Astrocyte (in vitro differentiated cells and primary cell): ENCODE measurements at regions not wholly inside any gene's neighbourhood (a gene's known extent, or its start where the extent isn't known, plus 50 kb on each side); places are given as distances from the start of the nearest gene placed in this dataset.
"Not testable (repeated sequence)": the region's sequence is repeated elsewhere in the genome, so short reads cannot be mapped to it uniquely, and the experiment has no call there.

Experiments used
- DNase-seq: peaks from one replicate; pipeline ENCODE4 v3.0.0-alpha.2; 2010; ENCODE audit warnings: low read depth
- FAIRE-seq: peaks from 2 replicates; lab custom pipeline; 2011; peaks lifted over from hg19 to GRCh38; lab: Jason Lieb, UNC
- H2AFZ ChIP-seq: 2 replicates; pipeline ENCODE4 v1.6.0; 2012; ENCODE audit warnings: low read depth, low read length, inconsistent platforms
- H3K27ac ChIP-seq: 2 replicates; pipeline ENCODE4 v1.5.1; 2011; ENCODE audit warnings: low read depth, low read length, inconsistent platforms
- H3K27me3 ChIP-seq: 2 replicates; pipeline ENCODE4 v1.6.0; 2011; ENCODE audit warnings: low read length, inconsistent platforms; ENCODE audit not compliant: insufficient read depth
- H3K36me3 ChIP-seq: 2 replicates; pipeline ENCODE4 v1.5.1; 2011; ENCODE audit warnings: low read length, inconsistent platforms; ENCODE audit not compliant: insufficient read depth
- H3K4me1 ChIP-seq: 2 replicates; pipeline ENCODE4 v1.5.1; 2011; ENCODE audit warnings: low read length, inconsistent platforms; ENCODE audit not compliant: insufficient read depth
- H3K4me2 ChIP-seq: 2 replicates; pipeline ENCODE4 v1.6.0; 2012; ENCODE audit warnings: low read length, inconsistent platforms
- H3K4me3 ChIP-seq: 2 replicates; pipeline ENCODE4 v1.5.1; 2011; ENCODE audit warnings: low read depth, mild to moderate bottlenecking, low read length, inconsistent platforms; ENCODE audit not compliant: insufficient read depth
- H3K79me2 ChIP-seq: 2 replicates; pipeline ENCODE4 v1.6.0; 2012; ENCODE audit warnings: mild to moderate bottlenecking, low read length, inconsistent platforms; ENCODE audit not compliant: insufficient read depth
- H3K9ac ChIP-seq: 2 replicates; pipeline ENCODE4 v1.6.0; 2012; ENCODE audit warnings: mild to moderate bottlenecking, low read length, inconsistent platforms
- H3K9me3 ChIP-seq: 2 replicates; pipeline ENCODE4 v1.5.1; 2012; ENCODE audit warnings: low read depth, mild to moderate bottlenecking, low read length, inconsistent platforms; ENCODE audit not compliant: insufficient read depth
- H4K20me1 ChIP-seq: 2 replicates; pipeline ENCODE4 v1.6.0; 2012; ENCODE audit warnings: low read length, inconsistent platforms; ENCODE audit not compliant: insufficient read depth
- H3K27ac Mint-ChIP-seq: one replicate; pipeline ENCODE4 v1.8.0; 2021; ENCODE audit warnings: mild to moderate bottlenecking, mixed read lengths; ENCODE audit not compliant: unreplicated experiment
- H3K27me3 Mint-ChIP-seq: one replicate; pipeline ENCODE4 v1.8.0; 2021; ENCODE audit warnings: low read depth, mixed read lengths; ENCODE audit not compliant: unreplicated experiment
- H3K36me3 Mint-ChIP-seq: one replicate; pipeline ENCODE4 v1.8.0; 2021; ENCODE audit warnings: low read depth, mixed read lengths; ENCODE audit not compliant: unreplicated experiment
- H3K4me1 Mint-ChIP-seq: one replicate; pipeline ENCODE4 v1.8.0; 2021; ENCODE audit warnings: low read depth, mixed read lengths; ENCODE audit not compliant: unreplicated experiment
- H3K4me3 Mint-ChIP-seq: one replicate; pipeline ENCODE4 v1.8.0; 2021; ENCODE audit warnings: mild to moderate bottlenecking, moderate library complexity, mixed read lengths; ENCODE audit not compliant: unreplicated experiment
- H3K9me3 Mint-ChIP-seq: one replicate; pipeline ENCODE4 v1.8.0; 2021; ENCODE audit warnings: mild to moderate bottlenecking, mixed read lengths; ENCODE audit not compliant: unreplicated experiment
- EZH2 ChIP-seq: IDR thresholded peaks from 2 replicates; pipeline ENCODE4 v1.6.1; 2012; ENCODE audit warnings: mild to moderate bottlenecking, low read length, inconsistent platforms; ENCODE audit not compliant: insufficient read depth
- TF ChIP-seq, protein P1 (sequence below): IDR thresholded peaks from 2 replicates; pipeline ENCODE4 v1.5.1; 2011; ENCODE audit warnings: low read depth, mild to moderate bottlenecking, inconsistent platforms, low read length, moderate library complexity; ENCODE audit not compliant: insufficient read depth

DNA sequence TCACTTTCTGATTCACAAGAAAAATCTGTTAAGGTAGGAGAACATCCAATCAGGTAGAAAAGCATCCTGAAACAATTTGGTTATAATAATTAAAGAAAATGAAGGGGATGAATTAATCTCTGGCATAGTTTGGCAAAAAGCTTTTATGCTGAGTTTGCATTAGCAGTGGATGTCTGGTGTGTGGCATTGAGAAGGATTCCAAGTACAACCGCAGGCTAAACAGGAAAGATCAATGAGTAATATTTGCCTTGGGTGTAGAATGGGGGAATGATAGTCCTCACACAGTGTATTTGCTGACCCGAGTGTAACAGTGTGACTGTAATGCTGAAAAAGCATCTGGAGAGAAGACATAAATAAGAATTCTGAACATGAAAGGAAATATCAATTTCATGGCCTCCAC, 68.3 kb upstream of the SESTD1 start:
- Histone ChIP-seq H4K20me1 (no peaks in the 10 kb centered on the region), H3K9me3 (no peaks in the 10 kb centered on the region), H3K79me2 (no peaks in the 10 kb centered on the region), H3K36me3 (no peaks in the 10 kb centered on the region), H3K4me2 (peak overlapping the region; percentile 24), H3K9ac (no peak overlapping the region), H3K4me1 (no peaks in the 10 kb centered on the region), H2AFZ (no peak overlapping the region), H3K27ac (no peak overlapping the region), H3K4me3 (no peak overlapping the region), H3K27me3 (no peaks in the 10 kb centered on the region)
- Mint-ChIP-seq H3K9me3 (peaks cover 11% of the 10 kb centered on the region), H3K27me3 (no peaks in the 10 kb centered on the region), H3K4me3 (no peak overlapping the region), H3K4me1 (peaks cover 12% of the 10 kb centered on the region), H3K27ac (no peak overlapping the region), H3K36me3 (no peaks in the 10 kb centered on the region)
- TF ChIP-seq EZH2 = no peak
- TF ChIP-seq, protein P1, sequence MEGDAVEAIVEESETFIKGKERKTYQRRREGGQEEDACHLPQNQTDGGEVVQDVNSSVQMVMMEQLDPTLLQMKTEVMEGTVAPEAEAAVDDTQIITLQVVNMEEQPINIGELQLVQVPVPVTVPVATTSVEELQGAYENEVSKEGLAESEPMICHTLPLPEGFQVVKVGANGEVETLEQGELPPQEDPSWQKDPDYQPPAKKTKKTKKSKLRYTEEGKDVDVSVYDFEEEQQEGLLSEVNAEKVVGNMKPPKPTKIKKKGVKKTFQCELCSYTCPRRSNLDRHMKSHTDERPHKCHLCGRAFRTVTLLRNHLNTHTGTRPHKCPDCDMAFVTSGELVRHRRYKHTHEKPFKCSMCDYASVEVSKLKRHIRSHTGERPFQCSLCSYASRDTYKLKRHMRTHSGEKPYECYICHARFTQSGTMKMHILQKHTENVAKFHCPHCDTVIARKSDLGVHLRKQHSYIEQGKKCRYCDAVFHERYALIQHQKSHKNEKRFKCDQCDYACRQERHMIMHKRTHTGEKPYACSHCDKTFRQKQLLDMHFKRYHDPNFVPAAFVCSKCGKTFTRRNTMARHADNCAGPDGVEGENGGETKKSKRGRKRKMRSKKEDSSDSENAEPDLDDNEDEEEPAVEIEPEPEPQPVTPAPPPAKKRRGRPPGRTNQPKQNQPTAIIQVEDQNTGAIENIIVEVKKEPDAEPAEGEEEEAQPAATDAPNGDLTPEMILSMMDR = no peak
- DNase-seq = peak; percentile 72
- FAIRE-seq = no peak

DNA sequence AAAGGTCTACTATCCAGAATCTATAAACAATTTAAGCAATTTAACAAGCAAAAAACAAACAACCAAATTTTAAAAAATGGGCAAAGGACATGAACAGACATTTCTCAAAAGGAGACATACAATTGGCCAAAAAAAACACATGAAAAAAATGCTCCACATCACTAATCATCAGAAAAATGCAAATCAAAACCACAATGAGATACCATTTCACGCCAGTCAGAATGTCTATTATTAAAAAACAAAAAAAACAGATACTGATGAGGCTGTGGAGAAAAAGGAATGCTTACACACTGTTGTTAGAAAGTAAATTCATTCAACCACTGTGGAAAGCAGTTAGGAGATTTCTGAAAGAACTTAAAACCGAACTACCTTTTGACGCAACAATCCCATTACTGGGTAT, 66.4 kb upstream of the SESTD1 start:
- Histone ChIP-seq H3K4me2 (no peak overlapping the region), H3K79me2 (no peaks in the 10 kb centered on the region), H3K9me3 (no peaks in the 10 kb centered on the region), H3K27ac (no peak overlapping the region), H3K27me3 (no peaks in the 10 kb centered on the region), H3K4me3 (no peak overlapping the region), H3K36me3 (no peaks in the 10 kb centered on the region), H3K4me1 (no peaks in the 10 kb centered on the region), H3K9ac (no peak overlapping the region), H4K20me1 (no peaks in the 10 kb centered on the region), H2AFZ (no peak overlapping the region)
- FAIRE-seq = no peak
- Mint-ChIP-seq H3K27me3 (no peaks in the 10 kb centered on the region), H3K27ac (no peak overlapping the region), H3K4me3 (no peak overlapping the region), H3K36me3 (no peaks in the 10 kb centered on the region), H3K9me3 (peaks cover 11% of the 10 kb centered on the region), H3K4me1 (peaks cover 8% of the 10 kb centered on the region)
- TF ChIP-seq, protein P1 = no peak
- TF ChIP-seq EZH2 = no peak
- DNase-seq = peak; percentile 65

DNA sequence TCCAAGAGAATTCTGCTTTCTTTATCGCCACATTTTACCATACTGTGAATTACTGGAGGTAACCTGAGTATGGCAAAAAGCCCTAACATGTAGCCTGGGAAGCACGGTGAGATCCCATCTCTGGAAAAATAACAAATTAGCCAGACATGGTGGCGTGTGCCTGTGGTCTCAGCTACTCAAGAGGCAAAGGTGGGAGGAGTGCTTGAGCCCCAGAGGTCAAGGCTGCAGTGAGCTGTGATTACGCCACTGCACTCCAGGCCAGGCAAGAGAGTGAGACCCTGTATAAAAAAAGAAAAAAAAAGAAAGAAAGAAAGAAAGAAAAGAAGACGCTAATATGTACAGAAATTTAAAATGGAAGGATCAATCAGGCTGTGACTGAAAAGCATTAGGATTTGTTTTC, 57.7 kb upstream of the SESTD1 start:
- Mint-ChIP-seq H3K27ac (no peak overlapping the region), H3K27me3 (no peaks in the 10 kb centered on the region), H3K36me3 (no peaks in the 10 kb centered on the region), H3K4me3 (no peak overlapping the region), H3K4me1 (no peaks in the 10 kb centered on the region), H3K9me3 (peaks cover 5% of the 10 kb centered on the region)
- H3K27me3 ChIP-seq = no peaks in the 10 kb centered on the region
- no peaks in the 10 kb centered on the region for H3K79me2 ChIP-seq
- H3K4me1 ChIP-seq = no peaks in the 10 kb centered on the region
- no peak overlapping the region for H3K27ac ChIP-seq
- DNase-seq = no peak
- H2AFZ ChIP-seq = no peak overlapping the region
- H3K4me2 ChIP-seq = no peak overlapping the region
- H3K4me3 ChIP-seq = no peak overlapping the region
- H3K9ac ChIP-seq = no peak overlapping the region
- no peaks in the 10 kb centered on the region for H3K36me3 ChIP-seq
- TF ChIP-seq EZH2 = no peak
- no peaks in the 10 kb centered on the region for H3K9me3 ChIP-seq
- no peaks in the 10 kb centered on the region for H4K20me1 ChIP-seq
- no peak for FAIRE-seq

DNA sequence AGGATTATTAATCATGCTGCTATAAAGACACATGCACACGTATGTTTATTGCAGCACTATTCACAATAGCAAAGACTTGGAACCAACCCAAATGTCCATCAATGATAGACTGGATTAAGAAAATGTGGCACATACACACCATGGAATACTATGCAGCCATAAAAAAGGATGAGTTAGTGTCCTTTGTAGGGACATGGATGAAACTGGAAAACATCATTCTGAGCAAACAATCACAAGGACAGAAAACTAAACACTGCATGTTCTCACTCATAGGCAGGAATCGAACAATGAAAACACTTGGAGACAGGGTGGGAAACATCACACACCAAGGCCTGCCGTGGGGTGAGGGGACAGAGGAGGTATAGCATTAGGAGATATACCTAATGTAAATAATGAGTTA, 56.4 kb upstream of the SESTD1 start:
- not testable (repeated sequence) for H3K9me3 Mint-ChIP-seq, H3K4me1 Mint-ChIP-seq, H3K27ac Mint-ChIP-seq, H2AFZ ChIP-seq, H3K36me3 Mint-ChIP-seq, FAIRE-seq, DNase-seq, H3K36me3 ChIP-seq, H3K79me2 ChIP-seq, H3K27ac ChIP-seq, H3K9ac ChIP-seq, H3K4me2 ChIP-seq, H3K4me3 ChIP-seq, H3K9me3 ChIP-seq, H3K27me3 Mint-ChIP-seq, H3K27me3 ChIP-seq, H4K20me1 ChIP-seq, H3K4me3 Mint-ChIP-seq, H3K4me1 ChIP-seq

DNA sequence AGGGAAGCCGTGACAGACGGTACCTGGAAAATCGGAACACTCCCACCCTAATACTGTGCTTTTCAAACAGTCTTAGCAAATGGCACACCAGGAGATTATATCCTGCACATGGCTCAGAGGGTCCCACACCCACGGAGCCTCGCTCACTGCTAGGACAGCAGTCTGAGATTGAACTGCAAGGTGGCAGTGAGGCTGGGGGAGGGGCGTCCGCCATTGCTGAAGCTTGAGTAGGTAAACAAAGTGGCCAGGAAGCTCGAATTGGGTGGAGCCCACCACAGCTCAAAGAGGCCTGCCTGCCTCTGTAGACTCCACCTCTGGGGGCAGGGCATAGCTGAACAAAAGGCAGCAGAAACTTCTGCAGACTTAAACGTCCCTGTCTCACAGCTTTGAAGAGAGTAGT, 50.1 kb upstream of the SESTD1 start:
- DNase-seq, H3K79me2 ChIP-seq, H3K4me2 ChIP-seq, H3K4me3 Mint-ChIP-seq, H3K9me3 ChIP-seq, H3K27me3 ChIP-seq, H3K4me1 Mint-ChIP-seq, FAIRE-seq, H3K27me3 Mint-ChIP-seq, H4K20me1 ChIP-seq, H3K27ac ChIP-seq, H3K27ac Mint-ChIP-seq, H3K4me1 ChIP-seq, H3K36me3 Mint-ChIP-seq, H3K4me3 ChIP-seq, H3K9ac ChIP-seq, H3K9me3 Mint-ChIP-seq, H2AFZ ChIP-seq, H3K36me3 ChIP-seq: not testable (repeated sequence)
